GM18502 (cell line): ENCODE measurements at regions not wholly inside any gene's neighbourhood (a gene's known extent, or its start where the extent isn't known, plus 50 kb on each side); places are given as distances from the start of the nearest gene placed in this dataset.
A peak's percentile ranks its signal among the peaks of the same experiment; 100 is the strongest.
"Not testable (repeated sequence)": the region's sequence is repeated elsewhere in the genome, so short reads cannot be mapped to it uniquely, and the experiment has no call there.

Experiments
- ATAC-seq: cut with Tn5 transposase; IDR thresholded peaks from one replicate; pipeline ENCODE4 v1.9.1; 2021; ENCODE audit warnings: mild to moderate bottlenecking; ENCODE audit not compliant: unreplicated experiment, poor library complexity

DNA sequence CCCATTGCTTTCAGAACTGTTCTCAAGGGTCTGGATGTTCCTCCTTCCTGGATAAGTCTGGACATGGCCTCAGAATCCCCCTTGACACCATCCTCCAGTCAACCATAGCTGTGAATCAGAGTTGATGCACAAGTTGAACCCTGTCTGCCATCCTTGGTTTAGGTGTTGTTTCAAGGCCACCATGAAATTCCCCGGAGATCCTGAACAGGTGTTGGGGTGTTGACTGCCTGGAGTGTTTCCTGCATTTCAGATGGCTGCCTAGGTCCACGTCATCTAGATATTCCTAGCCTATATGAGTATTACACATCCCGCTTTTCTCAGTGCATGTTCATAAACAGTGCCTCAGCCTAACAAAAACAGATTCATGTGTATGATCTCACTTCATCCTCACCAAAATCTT is 86.7 kb upstream of the PWP1 start:
- no peak for ATAC-seq

DNA sequence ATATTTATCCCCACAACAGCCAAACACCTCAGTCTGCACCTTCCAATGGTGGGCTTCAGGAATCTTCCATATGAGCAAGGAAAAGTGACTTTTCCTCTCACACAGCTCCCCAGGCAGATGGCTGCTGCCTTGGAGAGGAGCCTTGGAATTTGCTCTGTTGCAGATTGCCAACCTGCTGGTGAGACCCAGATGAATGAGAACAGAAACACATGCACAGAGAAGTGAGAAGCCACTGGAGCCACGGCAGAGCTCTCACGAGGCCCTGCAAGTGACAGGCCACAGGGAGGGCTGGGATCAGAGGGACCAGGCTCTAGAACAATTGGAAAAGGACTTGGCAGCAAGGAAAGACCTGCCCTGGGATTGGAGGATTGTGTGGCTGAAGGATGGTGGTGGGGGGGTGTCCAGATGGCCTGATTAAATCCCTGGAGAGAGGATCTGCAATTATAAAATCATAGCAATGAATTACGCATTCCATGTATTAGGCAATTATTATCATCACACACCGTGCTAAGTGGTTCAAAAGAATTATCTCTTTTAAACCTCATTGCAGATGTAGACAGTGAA is 84.9 kb upstream of the PWP1 start:
- ATAC-seq: no peak

GRCh38 chr12:107602446-107602845 is 83.2 kb upstream of the PWP1 start:
- no peak for ATAC-seq

GRCh38 chr12:107605293-107605692 is 80.3 kb upstream of the PWP1 start:
- no peak for ATAC-seq

GRCh38 chr12:107607464-107608392 is 77.9 kb upstream of the PWP1 start:
- ATAC-seq: peak; percentile 57

- not testable (repeated sequence) for ATAC-seq
These were observed 76.8 kb upstream of the PWP1 start for GRCh38 chr12:107608779-107609178.

DNA sequence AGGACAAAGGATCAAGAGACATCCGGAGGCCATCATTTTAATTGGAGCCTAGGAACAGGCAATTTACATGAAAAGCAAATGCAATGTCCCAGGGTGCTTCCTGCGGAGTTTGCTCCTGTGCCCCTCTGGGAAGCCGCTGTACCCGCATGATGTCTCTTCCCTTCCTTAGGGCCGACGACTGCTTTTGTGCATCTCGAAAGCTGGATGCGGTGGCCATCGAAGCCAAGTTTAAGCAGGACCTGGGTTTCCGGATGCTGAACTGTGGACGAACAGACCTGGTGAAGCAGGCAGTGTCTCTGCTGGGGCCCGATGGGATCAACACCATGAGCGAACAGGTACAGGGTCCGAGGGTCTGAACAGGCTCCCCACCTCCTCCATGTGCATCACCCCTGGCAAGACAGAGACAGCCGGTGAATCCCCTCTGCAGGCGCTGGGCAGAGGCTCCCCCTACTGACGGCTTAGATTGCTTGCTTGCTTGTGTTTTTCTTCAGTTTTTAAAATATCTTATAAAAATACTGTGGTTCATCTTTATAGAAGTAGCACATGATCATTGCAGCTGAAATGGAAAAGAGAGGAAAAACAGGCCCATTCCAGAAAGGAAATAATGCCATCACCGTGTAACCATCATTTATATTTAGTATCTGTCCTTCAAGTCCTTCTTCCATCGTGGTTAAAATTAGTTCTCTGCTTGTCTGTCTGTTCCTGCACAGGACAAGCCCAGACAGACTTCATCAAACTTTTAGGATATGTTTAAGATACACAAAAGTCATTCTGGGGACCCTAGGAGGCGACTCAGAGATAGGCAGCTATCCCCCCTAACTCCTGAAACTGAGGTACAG is 75.4 kb upstream of the PWP1 start:
- no peak for ATAC-seq

- no peak for ATAC-seq
These were observed 73.1 kb upstream of the PWP1 start for GRCh38 chr12:107612508-107612907.

DNA sequence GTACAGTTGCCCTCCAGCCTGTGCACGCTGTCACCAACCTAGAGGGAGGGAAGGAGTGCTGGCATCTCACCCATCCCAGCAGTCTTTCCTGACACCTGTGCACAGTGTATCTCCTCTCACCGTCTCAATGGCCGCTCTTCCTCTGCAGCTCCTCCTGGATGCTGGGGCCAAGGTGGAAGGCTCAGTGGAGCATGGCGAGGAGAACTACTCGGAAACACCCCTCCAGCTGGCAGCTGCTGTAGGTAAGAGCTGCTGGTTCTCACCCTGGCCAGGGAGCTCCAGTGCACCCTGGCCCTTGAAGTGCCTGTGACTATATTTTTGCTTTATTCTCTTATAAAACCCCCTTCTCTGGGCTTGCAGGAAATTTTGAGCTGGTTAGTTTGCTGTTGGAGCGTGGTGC is 68.7 kb upstream of the PWP1 start:
- no peak for ATAC-seq

GRCh38 chr12:107618106-107618505 is 67.5 kb upstream of the PWP1 start:
- ATAC-seq: no peak

GRCh38 chr12:107619831-107620230 is 65.8 kb upstream of the PWP1 start:
- ATAC-seq: no peak

DNA sequence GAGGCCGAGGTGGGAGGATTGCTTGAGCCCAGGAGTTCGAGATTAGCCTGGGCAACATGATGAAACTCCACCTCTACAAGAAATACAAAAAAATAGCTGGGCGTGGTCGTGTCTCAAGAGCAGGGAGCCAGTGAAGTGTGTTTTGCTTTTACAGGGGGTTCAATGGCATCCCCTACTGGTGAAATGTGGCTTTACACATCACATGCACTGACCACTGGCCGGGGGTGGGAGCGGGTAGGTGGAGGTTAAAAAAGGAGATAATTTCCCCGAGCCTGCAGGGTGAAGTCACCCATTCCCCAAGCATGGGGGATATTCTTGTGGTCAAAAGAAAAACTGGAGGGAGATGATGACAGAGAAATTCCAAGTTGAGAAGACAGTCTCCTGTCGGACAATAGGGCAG is 63.6 kb upstream of the PWP1 start:
- ATAC-seq: no peak

- ATAC-seq: no peak
These were observed 61.1 kb upstream of the PWP1 start for GRCh38 chr12:107624493-107624892.

- no peak for ATAC-seq
These were observed 53.9 kb upstream of the PWP1 start for GRCh38 chr12:107631715-107632114.

DNA sequence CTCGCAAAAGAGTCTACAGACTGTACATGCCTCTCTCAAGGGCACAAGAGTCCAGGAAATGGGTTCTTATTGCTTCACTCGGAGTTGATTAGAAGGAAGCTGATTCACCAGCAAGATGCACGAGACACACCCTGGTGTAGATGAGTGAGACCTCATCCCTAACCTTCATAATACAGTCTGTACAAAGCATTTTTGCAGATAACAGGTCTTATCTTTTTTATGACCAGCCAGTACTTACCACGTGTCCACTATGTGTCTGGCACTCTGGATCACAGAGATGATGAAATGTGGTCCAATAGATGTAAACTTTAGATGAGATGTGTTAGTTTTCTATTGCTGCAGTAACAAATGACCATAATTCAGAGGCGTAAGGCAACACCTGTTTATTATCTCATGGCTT is 53.4 kb upstream of the PWP1 start:
- no peak for ATAC-seq

DNA sequence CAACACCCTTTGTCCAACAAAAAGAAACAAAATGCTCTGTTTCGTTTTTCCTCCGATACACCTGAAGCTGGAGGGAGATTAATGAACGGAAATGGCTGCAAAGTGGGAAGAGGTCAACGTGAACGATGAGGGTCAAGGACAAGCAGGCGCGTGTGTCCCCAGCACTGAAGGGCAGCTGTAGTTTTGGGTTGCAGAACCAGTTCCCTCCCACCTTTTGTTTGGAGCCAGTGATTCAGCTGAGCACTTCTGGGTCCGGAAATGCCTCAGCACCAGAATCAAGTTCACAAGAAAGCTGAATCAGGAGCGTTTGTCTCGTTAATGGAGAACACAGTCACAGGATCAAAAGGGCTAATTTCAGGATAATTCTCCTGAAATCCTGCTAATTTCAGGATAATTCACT is 51.1 kb upstream of the PWP1 start:
- no peak for ATAC-seq

DNA sequence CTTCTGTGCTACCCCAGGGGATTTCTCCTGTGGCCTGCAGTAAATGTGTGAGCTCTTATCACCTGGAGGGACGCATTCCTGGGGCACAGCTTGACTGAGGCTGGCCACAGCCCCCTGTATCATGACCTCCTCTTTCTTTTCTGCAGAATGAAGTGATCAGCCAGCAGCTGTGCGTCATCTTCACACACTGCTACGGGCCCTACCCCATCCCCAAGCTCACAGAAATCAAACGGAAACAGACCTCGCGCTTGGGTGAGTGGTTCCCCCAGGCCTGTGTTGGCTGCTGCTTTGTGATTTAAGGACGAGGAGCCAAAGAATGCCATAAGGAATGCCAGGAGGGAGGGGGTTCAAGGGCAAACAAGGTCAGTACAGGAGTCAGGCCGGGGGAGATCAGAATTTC is 50.5 kb upstream of the PWP1 start:
- ATAC-seq: no peak
